Brain pericyte (primary cell): ENCODE measurements at regions not wholly inside any gene's neighbourhood (a gene's known extent, or its start where the extent isn't known, plus 50 kb on each side); places are given as distances from the start of the nearest gene placed in this dataset.
"Not testable (repeated sequence)": the region's sequence is repeated elsewhere in the genome, so short reads cannot be mapped to it uniquely, and the experiment has no call there.

ENCODE experiments used
- DNase-seq: peaks from one replicate; pipeline ENCODE4 v3.0.0-alpha.2; 2012; ENCODE audit warnings: low read depth, low spot score

DNA sequence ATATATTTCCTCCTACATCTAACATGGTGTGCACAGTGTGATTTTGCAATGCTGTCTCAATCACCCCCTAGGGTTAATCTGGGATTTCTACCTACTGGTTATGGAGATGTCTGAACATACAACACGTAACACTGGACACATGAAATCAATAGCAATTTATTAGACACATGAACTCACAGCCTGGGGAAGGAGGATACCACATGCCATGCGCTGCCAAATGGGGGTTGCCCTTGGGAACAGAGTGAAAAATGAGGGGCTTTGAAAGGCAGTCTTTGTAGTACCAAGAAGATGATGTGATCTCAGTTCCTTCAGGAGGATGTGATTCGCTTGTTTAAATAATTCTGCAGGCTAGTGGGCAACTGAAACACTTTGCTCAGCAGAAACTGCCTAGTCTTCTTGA lies 253.6 kb upstream of the LRRC4C start:
- no peak for DNase-seq

DNA sequence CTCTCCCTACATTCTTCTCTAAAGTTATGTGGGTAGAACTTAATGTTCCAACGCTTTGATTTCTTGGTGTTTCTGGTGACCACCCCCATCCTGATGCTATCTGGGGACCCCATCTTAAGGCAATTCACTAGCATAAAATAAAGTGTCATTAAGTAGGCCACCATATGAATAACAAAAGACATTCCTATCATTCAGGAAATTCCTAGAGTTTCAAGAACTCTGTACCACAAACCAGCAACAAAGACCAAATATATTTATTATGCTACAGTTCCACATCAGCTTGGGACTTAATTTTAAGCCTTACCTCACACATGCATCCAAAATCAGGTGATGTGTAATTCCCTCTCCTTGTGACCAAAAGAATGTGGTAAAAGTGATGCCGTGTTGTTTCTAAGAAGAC lies 254.6 kb upstream of the LRRC4C start:
- DNase-seq, result no peak

DNA sequence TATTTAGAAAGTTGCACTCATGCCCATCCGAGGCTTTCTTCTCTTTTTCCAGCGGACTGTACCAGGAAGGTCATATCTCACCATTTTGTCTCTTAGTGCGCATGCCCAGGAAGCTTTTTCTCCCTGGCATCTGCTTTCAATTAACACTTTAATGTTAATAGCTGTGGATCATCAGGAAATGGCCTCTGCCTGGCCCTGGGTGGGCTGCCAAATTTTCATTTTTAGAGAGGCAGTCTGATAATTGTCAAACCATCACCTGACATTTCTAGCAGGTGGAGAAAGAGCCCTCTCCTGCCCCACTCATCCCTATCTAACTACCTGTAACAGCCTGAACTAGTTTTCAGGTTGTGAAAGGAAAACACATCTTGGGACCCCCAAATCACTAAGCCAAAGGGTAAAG lies 257.4 kb upstream of the LRRC4C start:
- DNase-seq, result no peak

DNA sequence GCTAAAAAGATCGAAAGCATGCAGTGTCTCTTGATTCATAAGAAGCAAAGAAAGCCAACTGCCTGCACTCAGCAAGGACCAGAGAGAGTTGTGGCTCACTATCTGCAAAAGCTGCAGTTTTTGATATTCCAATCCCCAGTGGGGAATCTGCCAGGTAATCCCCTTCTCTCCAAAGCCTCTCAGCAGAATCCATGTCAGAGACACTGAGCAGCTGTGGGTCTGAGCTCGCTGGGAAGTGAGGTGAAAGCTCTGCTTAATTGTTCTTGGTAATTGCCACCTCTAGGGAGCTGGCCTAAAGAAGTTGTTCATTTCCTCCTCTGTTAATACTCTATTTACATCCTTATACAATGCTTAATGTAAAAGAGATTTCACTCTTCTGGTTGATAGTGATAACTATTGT lies 261.3 kb upstream of the LRRC4C start:
- no peak for DNase-seq

DNA sequence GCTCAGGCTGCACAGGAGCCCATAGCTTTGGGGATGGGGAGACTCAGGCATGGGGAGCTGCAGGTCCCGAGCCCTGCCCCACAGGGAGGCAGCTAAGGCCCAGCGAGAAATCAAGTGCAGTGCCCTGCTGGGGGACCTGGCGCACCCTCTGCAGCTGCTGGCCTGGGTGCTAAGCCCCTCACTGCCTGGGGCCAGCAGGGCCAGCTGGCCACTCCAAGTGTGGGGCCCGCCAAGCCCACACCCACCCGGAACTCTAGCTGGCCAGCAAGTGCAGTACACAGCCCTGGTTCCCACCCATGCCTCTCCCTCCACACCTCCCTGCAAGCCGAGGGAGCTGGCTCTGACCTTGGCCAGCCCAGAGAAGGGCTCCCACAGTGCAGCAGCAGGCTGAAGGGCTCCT lies 268.7 kb upstream of the LRRC4C start:
- DNase-seq, result not testable (repeated sequence)

DNA sequence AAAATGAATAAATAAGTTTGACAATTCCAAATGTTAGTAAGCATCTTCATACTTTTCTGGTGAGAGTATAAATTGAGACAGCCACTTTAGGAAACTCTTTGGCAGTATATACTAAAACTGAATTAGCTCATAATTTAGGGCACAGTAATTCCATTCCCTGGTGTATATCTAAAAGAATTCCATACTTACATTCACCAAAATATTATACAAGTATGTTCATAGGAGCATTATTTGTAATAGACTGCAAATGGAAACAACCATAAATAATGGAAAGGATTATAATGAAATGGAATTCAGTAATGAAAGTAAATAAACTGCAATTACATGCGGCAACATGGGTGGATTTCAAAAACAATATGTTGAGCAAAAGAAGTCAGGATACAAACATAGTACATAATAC lies 315.8 kb upstream of the LRRC4C start:
- DNase-seq, result no peak

DNA sequence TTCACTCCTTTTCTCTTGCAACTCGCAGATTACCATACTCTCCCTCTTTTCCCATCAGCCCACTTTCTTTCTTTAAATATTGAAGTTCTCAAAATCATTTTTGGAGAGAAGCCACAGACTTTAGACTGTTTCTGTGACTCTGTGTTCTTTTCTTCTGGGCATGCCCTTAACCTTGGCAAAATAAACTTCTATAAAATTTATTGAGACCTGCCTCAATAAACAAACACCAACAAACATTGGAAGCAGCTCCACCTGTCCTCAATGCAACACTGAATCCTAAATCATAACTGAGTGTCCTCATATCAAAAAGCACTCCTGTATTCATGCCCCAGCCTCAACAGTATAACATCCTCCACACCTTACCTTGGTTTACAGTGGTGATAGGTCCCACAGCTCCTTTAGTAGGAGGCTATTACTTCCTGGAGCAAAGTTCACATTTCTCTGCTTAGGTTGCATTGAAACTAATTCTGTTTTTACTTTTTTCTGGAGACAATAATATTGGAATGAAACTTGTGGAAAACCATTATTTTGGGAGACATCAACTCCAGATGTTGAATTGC lies 320.0 kb upstream of the LRRC4C start:
- DNase-seq, result no peak

DNA sequence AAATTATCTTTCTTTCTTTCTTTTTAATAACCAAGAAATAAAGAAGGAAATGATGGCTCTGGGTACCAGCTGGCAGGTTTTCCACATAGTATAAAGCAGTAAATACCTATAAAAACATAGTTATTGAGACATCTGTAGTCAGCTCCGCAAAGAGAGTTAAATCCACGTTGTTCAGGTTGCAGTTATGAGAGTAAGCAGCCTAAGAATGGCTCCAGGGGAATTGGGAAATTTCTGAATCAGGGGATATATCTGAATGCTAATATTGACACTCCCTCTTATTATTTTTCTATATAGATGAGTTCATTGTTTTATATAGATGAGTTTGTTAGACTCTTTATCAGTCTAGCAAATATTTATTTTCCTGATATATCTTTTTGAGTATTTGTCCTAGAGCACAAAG lies 322.0 kb upstream of the LRRC4C start:
- no peak for DNase-seq

DNA sequence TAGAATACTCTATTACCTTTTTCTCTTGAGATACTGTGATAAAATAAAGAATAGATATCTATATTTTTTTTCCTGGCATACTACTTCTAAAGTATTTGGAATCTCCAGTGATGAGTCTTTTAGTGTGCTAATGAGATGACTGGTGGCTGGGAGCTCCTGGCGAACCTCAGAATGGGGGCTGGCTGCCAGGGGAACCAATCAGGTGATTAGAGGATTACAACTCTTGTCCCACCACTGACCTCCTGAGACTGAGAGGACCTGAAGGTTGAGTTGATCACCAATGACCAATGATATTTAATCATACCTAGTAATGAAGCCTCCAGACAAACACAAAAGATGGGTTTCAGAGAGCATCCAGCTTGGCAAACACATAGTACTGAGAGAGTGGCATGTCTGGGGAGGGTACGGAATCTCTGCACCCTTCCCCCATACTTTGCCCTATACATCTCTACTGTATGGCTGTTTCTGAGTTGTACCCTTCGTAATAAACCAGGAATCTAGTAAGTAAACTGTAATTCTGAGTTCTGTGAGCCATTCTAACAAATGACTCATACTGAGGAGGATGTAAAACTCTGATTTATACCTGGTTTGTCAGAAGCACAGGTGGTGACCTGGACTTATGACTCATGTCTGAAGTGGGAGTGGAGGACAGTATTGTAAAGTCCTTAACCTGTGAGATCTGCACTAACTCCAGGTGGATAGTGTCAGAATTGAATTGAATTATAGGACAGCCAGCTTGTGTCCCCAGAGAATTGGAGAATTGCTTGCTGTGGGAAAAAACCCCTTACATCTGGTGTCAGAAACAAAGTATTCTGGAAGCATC lies 325.3 kb upstream of the LRRC4C start:
- no peak for DNase-seq

DNA sequence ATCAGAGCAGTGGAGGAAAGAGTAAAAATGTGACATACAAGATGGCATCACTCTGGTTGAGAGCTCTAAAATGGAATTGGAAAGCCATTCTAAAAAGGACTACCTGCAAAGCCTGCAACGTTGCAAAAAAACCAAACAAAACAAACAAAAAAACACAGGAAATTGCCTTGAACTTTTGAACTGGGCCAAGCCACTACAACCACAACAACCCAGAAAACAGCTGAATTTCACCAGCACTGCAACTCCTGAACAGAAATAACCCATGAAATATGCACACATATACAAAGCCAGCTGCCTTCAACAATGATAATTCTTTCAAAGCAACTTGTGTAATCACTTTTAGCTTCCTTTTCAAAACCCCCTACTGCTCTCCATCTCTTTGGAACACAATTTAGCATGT lies 326.6 kb upstream of the LRRC4C start:
- no peak for DNase-seq

DNA sequence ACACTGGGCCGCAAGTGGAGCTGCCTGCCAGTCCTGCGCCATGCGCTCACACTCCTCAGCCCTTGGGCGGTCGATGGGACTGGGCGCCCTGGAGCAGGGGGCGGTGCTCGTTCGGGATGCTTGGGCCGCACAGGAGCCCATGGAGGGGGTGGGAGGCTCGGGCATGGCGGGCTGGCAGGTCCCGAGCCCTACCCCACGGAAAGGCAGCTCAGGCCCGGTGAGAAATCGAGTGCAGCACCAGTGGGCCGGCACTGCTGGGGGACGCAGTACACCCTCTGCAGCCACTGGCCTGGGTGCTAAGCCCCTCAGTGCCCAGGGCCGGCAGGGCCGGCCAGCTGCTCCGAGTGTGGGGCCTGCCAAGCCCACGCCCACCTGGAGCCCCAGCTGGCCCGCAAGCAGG lies 328.7 kb upstream of the LRRC4C start:
- no peak for DNase-seq

DNA sequence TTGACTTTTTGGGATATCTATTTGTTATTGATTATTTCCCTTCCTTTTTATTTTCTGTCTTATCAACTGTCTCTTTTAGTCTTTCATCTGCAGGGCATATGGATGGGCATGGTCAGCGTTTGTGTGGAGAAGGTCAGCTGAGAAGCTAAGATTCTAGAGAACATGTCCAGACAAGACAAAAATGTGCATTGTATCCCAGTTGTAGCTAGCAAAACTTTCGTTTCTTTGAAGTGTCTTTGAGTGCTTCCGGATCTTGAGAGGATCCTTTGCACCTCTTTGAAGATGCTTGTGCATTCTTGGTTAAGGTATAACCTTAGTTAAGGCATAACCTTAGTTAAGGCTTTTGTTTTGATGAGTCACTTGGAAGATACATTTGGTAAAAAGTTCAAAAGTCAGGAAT lies 329.9 kb upstream of the LRRC4C start:
- no peak for DNase-seq

DNA sequence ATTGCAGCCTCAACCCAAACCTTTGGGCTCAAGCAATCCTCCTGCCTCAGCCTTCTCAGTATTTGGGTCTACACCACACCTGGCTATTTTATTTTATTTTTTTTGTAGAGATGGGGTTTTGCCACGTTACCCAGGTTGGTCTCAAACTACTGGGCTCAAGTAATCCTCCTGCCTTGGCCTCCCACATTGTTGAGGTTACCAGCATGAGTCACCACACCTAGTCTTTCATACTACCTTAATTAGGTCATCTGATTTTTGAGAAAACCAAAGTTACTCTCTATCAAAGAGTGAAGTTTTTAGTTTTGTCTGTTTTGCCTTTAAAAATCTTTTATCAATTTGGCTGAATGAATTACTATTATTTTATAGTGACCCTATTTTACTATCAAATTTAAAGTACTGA lies 335.6 kb upstream of the LRRC4C start:
- no peak for DNase-seq

DNA sequence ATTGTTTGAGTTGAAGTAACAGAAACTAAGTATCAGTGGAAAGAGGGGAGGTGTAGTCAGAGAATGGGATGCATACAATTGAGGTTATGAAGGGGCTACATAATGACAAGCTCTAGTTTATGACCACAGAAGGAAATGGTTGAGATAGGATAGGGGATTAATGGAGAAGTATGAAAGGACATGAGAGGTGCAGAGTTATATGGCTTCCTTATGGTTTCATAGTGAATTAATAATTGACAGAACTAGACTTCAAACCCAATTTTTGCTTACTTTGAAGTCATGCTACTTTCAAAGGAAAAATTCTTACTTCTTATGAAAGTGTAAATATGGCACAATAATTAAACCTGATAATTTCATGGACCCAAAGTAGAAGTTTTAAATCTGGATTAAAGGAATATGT lies 340.3 kb upstream of the LRRC4C start:
- DNase-seq, result no peak

DNA sequence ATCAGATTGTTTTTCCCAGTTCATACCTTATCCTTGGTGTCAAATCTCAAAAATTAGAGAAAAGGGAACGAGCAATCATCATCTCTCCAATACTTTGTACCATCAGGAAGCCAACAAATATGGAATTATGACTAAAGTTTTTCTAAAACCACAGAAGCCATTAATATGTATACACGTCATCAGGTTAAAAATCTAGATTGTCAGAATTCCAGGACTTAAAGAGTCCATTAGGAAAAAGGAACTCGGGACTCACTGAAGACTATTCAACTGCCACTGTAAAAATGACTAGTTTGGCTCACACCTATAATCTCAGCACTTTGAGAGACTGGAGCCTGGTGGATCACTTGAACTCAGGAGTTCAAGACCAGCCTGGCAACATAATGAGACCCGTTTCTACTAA lies 344.4 kb upstream of the LRRC4C start:
- no peak for DNase-seq

DNA sequence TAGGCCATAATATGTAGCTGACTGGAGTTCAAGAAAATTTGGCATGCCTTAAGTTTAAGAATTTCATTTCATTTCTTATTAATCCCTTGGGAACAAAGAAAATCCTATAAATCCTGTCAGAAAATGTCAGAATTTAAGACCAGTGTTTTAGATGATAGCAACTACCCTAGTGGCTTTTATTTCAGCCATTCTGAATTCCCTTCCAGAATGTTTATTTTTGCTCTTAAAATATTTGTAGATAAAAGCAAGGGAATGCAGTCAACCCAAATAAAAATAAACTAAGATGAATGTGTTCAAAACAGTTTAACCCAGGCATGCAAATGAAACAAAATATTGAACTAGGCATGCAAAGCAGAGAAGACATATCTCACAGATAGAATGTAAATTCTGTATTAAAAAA lies 356.9 kb upstream of the LRRC4C start:
- DNase-seq, result no peak

DNA sequence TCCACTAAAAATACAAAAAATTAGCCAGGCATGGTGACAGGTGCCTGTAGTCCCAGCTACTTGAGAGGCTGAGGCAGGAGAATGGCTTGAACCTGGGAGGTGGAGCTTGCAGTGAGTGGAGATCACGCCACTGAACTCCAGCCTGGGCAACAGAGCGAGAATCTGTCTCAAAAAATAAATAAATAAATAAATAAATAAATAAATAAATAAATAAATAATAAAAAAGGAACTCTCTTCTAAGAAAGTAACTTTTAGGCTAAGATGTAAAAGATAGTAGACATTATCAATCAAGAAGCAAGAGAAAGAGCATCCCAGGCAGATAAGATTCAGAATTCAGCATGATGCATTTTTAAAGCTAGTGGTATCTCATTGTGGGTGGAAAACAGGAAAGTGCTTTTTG lies 364.8 kb upstream of the LRRC4C start:
- DNase-seq, result not testable (repeated sequence)

DNA sequence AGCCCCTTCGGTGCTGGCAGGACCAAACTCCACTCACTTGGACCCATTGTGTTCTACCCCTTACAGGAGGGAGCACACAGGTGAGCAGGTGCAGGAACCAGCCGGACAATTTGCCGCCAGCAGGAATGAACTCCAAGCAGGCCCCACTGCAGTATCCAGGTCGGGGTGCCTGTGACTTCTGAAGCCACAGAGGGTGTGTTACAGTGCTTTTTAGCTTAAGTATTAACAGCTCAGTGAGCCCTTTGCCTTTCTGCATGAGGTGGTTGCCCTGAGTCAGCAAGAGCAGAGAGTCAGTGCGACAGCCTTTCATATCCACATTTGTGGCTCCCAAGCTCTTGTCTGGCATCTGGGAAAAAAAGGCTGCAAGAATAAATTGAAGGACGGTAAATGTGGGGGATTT lies 366.6 kb upstream of the LRRC4C start:
- DNase-seq, result no peak

DNA sequence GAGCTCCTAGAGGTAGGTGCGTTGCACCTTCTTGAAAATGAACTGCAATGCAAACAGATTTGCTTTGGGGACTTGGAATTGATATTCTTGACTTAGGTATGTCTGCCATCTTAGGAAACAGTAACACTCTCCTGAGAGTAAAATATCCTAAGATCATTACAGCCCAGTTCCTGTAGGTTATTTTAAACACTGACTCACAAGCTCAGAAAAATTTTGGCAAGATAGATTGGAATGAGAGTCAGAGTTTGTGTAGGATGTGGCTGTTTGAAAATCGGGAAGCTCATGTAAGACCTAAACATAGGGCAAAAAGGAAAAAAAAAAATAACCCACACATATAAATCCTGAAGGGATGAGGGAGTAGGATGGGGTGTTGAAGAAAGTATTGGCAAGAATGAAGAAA lies 377.0 kb upstream of the LRRC4C start:
- no peak for DNase-seq

DNA sequence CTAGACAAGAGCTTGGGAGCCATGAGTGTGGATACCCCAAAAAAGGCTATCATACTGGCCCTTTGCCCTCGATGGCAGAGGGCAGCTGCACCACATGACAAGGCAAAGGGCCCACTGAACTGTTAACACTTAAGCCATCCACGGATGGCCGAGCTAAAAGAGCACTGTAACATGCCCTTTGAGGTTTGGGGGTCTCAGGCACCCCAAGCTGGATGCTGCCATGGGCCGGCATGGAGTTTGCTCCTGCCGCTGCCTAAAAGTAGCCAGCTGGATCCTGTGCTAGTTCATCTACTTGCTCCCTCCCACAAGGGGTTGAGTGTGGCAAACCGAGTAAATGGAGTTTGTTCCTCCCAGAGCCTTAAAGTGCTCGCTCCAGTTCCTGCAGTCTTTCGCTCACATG lies 383.2 kb upstream of the LRRC4C start:
- no peak for DNase-seq

DNA sequence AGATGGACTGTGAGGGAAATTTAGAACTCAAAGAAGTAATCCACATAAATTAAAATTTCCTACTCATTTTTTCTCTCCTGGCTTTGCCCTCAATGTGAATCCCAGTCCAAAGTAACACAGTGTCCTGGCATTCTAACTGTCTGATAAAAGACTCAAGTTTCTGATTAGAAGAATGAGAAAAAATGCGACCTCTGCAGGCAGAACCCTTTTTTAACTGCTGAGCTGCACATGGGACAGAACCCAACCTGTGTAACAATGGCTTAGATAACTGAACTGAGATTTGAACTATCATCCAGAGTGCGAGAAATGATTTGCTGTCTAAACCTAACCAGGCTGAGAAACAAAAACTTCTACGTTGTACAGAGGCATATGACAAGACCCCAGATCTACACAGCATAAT lies 385.6 kb upstream of the LRRC4C start:
- DNase-seq, result no peak

DNA sequence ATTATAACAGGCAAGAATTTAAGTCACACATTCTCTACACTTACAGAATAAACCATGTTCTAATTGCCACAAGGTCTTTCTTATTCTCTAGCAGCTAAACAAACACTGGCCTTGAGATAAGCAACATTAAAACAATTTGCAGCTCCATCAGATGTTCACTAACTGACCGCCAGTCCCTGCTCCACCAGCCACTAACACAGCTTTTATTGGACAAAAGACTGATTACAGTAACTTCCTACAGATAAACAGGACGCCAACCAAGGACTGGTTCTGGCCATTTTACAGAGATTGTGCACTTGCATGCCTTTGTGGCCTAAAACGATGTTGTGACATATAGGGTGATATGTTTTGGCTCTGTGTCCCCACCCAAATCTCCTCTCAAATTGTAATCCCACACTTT lies 388.9 kb upstream of the LRRC4C start:
- DNase-seq, result no peak

DNA sequence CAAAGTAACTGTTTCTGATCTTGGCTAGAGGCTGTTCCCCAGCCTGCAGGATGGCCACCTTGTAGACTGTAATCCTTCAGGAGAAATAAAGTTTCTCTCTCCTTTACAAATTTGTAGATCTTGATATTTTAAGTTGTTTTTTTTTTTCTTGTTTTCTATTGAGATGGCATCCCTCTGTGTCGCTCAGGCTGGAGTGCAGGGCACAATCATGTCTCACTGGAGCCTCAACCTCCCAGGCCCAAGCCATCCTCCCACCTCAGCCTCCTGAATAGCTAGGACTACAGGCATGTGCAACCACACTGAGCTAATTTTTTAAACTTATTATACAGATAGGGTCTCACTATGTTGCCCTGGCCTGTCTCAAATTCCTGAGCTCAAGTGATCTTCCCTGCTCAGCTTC lies 389.8 kb upstream of the LRRC4C start:
- no peak for DNase-seq

DNA sequence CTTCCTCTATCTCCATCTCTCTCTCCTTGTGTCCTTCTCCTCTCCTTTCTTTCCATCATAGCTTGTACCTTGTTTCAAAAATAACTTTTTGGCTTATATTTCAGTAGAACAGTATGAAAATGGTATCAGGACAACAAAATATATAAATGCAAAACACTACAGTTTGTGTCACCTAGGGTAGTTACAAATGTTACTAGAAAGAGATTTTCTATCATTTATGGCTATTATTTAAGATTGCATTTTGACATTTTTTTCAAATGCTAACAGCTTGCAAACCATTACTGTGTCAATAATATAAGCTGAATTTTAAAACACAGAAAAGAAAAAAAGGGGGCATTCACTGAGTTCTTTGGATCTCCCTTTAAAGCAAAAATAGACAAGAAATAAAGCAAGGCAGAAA lies 392.3 kb upstream of the LRRC4C start:
- DNase-seq, result no peak
